ENCODE measurements at regions not wholly inside any gene's neighbourhood (a gene's known extent, or its start where the extent isn't known, plus 50 kb on each side); places are given as distances from the start of the nearest gene placed in this dataset.

DNA sequence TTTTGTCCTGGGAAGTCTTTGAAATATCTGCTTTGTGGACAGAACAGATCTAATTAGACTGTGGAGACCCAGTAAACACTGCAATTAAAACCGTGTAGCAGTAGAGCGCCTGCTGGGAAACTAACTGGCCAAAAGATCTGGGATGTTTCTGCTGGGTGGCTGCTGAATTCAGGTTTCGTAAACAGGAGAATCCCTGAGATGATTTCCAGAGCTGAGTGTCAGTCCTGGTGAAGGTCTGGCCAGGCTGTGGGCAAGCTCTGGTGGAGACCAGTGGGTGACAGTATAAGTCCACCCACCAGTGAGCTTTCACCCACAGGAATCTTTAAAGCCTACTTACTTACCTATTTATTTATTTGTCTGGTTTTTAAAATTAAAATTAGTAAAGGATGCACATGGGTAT, 257.2 kb downstream of the IRF8 start:
- Mint-ChIP-seq H3K36me3 (ENCODE audit: unreplicated experiment) (no peaks in the 10 kb centered on the region), H3K4me3 (ENCODE audit: unreplicated experiment) (no peak overlapping the region), H3K4me1 (ENCODE audit: low read depth, unreplicated experiment) (no peaks in the 10 kb centered on the region), H3K27ac (ENCODE audit: unreplicated experiment) (no peak overlapping the region), H3K9me3 (ENCODE audit: unreplicated experiment) (no peaks in the 10 kb centered on the region), H3K27me3 (ENCODE audit: unreplicated experiment) (peaks cover 4% of the 10 kb centered on the region)
- no peak for TF ChIP-seq CTCF (IDR thresholded peaks at IDR 0.05; ENCODE audit: partially characterized antibody, unreplicated experiment)
- DNase-seq = no peak

- no peak overlapping the region for H3K4me3 Mint-ChIP-seq (ENCODE audit: unreplicated experiment)
- H3K36me3 Mint-ChIP-seq (ENCODE audit: unreplicated experiment) = no peaks in the 10 kb centered on the region
- peaks cover 3% of the 10 kb centered on the region for H3K27me3 Mint-ChIP-seq (ENCODE audit: unreplicated experiment)
- no peaks in the 10 kb centered on the region for H3K4me1 Mint-ChIP-seq (ENCODE audit: low read depth, unreplicated experiment)
- DNase-seq = no peak
- no peaks in the 10 kb centered on the region for H3K9me3 Mint-ChIP-seq (ENCODE audit: unreplicated experiment)
- no peak for TF ChIP-seq CTCF (IDR thresholded peaks at IDR 0.05; ENCODE audit: partially characterized antibody, unreplicated experiment)
- H3K27ac Mint-ChIP-seq (ENCODE audit: unreplicated experiment) = no peak overlapping the region
Observed at GRCh38 chr16:86157616-86158247, 258.8 kb downstream of the IRF8 start.

- peaks cover 2% of the 10 kb centered on the region for H3K27me3 Mint-ChIP-seq (ENCODE audit: unreplicated experiment)
- no peak overlapping the region for H3K27ac Mint-ChIP-seq (ENCODE audit: unreplicated experiment)
- no peak overlapping the region for H3K4me3 Mint-ChIP-seq (ENCODE audit: unreplicated experiment)
- no peak for TF ChIP-seq CTCF (IDR thresholded peaks at IDR 0.05; ENCODE audit: partially characterized antibody, unreplicated experiment)
- H3K36me3 Mint-ChIP-seq (ENCODE audit: unreplicated experiment) = no peaks in the 10 kb centered on the region
- DNase-seq = no peak
- no peaks in the 10 kb centered on the region for H3K9me3 Mint-ChIP-seq (ENCODE audit: unreplicated experiment)
- H3K4me1 Mint-ChIP-seq (ENCODE audit: low read depth, unreplicated experiment) = no peaks in the 10 kb centered on the region
Observed at GRCh38 chr16:86158688-86159360, 259.9 kb downstream of the IRF8 start.

DNA sequence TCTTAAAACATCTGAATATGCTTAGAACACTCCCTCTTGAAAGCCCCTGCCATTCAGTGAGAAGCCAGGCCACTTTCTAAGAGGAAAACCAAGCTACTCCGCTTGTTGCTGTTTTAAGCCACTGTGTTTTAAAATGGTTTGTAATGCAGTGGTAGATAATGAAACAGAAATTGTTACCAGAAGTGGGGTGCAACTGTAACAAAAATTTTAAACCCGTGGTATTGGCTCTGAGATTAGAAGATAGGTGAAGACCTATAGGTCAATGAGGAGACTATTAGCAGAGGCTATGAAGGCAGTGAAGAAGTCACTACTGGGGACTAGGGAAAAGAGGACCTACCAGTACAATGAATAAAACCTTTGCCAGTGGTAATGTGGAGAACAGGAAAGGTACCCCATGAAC, 266.5 kb downstream of the IRF8 start:
- Mint-ChIP-seq H3K27ac (ENCODE audit: unreplicated experiment) (no peak overlapping the region), H3K4me3 (ENCODE audit: unreplicated experiment) (no peak overlapping the region), H3K36me3 (ENCODE audit: unreplicated experiment) (peaks cover 18% of the 10 kb centered on the region), H3K4me1 (ENCODE audit: low read depth, unreplicated experiment) (no peaks in the 10 kb centered on the region), H3K27me3 (ENCODE audit: unreplicated experiment) (peaks cover 3% of the 10 kb centered on the region), H3K9me3 (ENCODE audit: unreplicated experiment) (peaks cover 2% of the 10 kb centered on the region)
- DNase-seq = no peak
- TF ChIP-seq CTCF (IDR thresholded peaks at IDR 0.05; ENCODE audit: partially characterized antibody, unreplicated experiment) = no peak

GRCh38 chr16:86166414-86166813, 267.5 kb downstream of the IRF8 start:
- Mint-ChIP-seq H3K9me3 (ENCODE audit: unreplicated experiment) (peaks cover 2% of the 10 kb centered on the region), H3K36me3 (ENCODE audit: unreplicated experiment) (peaks cover 18% of the 10 kb centered on the region), H3K4me3 (ENCODE audit: unreplicated experiment) (no peak overlapping the region), H3K27me3 (ENCODE audit: unreplicated experiment) (peaks cover 3% of the 10 kb centered on the region), H3K27ac (ENCODE audit: unreplicated experiment) (no peak overlapping the region), H3K4me1 (ENCODE audit: low read depth, unreplicated experiment) (no peaks in the 10 kb centered on the region)
- DNase-seq = no peak
- no peak for TF ChIP-seq CTCF (IDR thresholded peaks at IDR 0.05; ENCODE audit: partially characterized antibody, unreplicated experiment)

Data from glutamatergic neuron (in vitro differentiated cells).